C4-2B (cell line): ENCODE measurements at regions not wholly inside any gene's neighbourhood (a gene's known extent, or its start where the extent isn't known, plus 50 kb on each side); places are given as distances from the start of the nearest gene placed in this dataset.
"Not testable (repeated sequence)": the region's sequence is repeated elsewhere in the genome, so short reads cannot be mapped to it uniquely, and the experiment has no call there.

Source experiments
- H3K27ac ChIP-seq: fragments of 450-650 bp; 2 replicates; pipeline ENCODE4 v1.5.1; 2017
- CTCF ChIP-seq: fragments of 450-650 bp; conservative IDR thresholded peaks from 2 replicates; pipeline ENCODE4 v1.5.1; 2017; ENCODE audit warnings: mild to moderate bottlenecking
- ZFX ChIP-seq: fragments of 450-650 bp; IDR thresholded peaks from 2 replicates; pipeline ENCODE4 v1.6.1; 2017

DNA sequence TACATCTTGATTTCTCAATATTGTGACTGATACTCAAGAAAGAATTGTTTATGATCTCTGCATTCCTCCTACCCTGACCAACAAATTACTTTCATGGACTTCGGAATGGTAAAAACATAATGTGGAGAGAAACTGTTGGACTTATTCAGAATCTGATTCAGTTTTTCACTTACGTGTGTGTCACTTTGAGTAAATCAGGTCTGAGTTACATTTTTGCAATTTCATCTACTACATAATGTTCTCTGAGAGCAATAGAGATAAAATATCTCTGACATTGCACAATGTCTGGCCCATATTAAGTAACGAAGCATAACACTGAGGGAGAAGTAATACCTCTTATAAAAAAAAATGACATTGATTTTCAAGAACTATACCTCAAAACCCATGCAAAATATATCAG is 1337.9 kb upstream of the CHAC2 start:
- TF ChIP-seq CTCF: no peak
- TF ChIP-seq ZFX: no peak
- H3K27ac ChIP-seq: no peak overlapping the region

- no peak overlapping the region for H3K27ac ChIP-seq
- no peak for TF ChIP-seq CTCF
- TF ChIP-seq ZFX: no peak
These were observed 1338.4 kb upstream of the CHAC2 start for GRCh38 chr2:52429171-52429570.

- no peak for TF ChIP-seq ZFX
- no peak for TF ChIP-seq CTCF
- no peak overlapping the region for H3K27ac ChIP-seq
These were observed 1339.4 kb upstream of the CHAC2 start for GRCh38 chr2:52428224-52428623.

- TF ChIP-seq ZFX (no peak), CTCF (no peak)
- H3K27ac ChIP-seq: no peak overlapping the region
These were observed 1343.9 kb upstream of the CHAC2 start for GRCh38 chr2:52423655-52424054.

DNA sequence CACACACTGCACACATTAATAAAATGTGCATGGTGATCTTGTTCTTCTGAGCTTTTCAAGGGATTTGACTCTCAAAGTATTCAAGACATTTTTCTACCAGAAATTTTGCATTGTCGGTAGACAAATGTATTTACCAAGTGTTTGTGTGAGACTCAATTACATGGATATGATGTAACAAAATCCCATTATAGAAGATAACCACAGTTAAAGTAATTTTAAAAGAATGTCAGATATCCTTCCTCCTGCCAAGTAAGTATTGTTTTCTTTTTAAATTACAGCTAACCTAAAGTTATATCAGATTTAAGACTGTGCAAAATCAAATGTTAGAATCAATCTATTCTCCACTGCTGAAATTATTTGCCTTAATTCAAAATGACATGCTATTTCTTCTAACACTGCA is 1344.5 kb upstream of the CHAC2 start:
- TF ChIP-seq CTCF (no peak), ZFX (no peak)
- no peak overlapping the region for H3K27ac ChIP-seq

GRCh38 chr2:52416340-52416739 is 1351.3 kb upstream of the CHAC2 start:
- H3K27ac ChIP-seq: no peak overlapping the region
- TF ChIP-seq CTCF (peak; percentile 34), ZFX (no peak)

GRCh38 chr2:52414561-52415295 is 1352.9 kb upstream of the CHAC2 start:
- TF ChIP-seq CTCF (no peak), ZFX (no peak)
- H3K27ac ChIP-seq: no peak overlapping the region

GRCh38 chr2:52409308-52410118 is 1358.1 kb upstream of the CHAC2 start:
- not testable (repeated sequence) for H3K27ac ChIP-seq
